ENCODE measurements at regions not wholly inside any gene's neighbourhood (a gene's known extent, or its start where the extent isn't known, plus 50 kb on each side); places are given as distances from the start of the nearest gene placed in this dataset.

GRCh38 chr1:187621951-187622350 lies 793.2 kb downstream of the PLA2G4A start:
- no peak overlapping the region for H2AFZ ChIP-seq (ENCODE audit: low read length)
- H3K9me3 ChIP-seq (ENCODE audit: low read length): no peaks in the 10 kb centered on the region
- no peaks in the 10 kb centered on the region for H3K4me1 ChIP-seq (ENCODE audit: insufficient read depth, low read length, poor library complexity, severe bottlenecking)
- no peaks in the 10 kb centered on the region for H3K9me2 ChIP-seq (ENCODE audit: insufficient read depth, low read length)
- no peak for DNase-seq (ENCODE audit: low spot score)
- POLR2A ChIA-PET: interaction anchor here (1.0 kb wide), 1 partner anchor 351 kb away, joined by 3 read pairs; no protein-coding TSS in a partner anchor
- no peaks in the 10 kb centered on the region for H3K79me2 ChIP-seq (ENCODE audit: insufficient read depth, low read depth, low read length)
- CTCF ChIA-PET (ENCODE audit: unreplicated experiment): no interaction called here
- no peak overlapping the region for H3K4me3 ChIP-seq (ENCODE audit: low read depth, low read length, poor library complexity, severe bottlenecking)
- BruUV-seq (replicated peaks): no TSS peak
- H3K4me2 ChIP-seq (ENCODE audit: low read length): no peak overlapping the region
- no peak overlapping the region for H3K27ac ChIP-seq (ENCODE audit: low read depth, low read length, poor library complexity, severe bottlenecking)
- no peaks in the 10 kb centered on the region for H4K20me1 ChIP-seq (ENCODE audit: insufficient read depth, low read length)
- TF ChIP-seq, protein P1, sequence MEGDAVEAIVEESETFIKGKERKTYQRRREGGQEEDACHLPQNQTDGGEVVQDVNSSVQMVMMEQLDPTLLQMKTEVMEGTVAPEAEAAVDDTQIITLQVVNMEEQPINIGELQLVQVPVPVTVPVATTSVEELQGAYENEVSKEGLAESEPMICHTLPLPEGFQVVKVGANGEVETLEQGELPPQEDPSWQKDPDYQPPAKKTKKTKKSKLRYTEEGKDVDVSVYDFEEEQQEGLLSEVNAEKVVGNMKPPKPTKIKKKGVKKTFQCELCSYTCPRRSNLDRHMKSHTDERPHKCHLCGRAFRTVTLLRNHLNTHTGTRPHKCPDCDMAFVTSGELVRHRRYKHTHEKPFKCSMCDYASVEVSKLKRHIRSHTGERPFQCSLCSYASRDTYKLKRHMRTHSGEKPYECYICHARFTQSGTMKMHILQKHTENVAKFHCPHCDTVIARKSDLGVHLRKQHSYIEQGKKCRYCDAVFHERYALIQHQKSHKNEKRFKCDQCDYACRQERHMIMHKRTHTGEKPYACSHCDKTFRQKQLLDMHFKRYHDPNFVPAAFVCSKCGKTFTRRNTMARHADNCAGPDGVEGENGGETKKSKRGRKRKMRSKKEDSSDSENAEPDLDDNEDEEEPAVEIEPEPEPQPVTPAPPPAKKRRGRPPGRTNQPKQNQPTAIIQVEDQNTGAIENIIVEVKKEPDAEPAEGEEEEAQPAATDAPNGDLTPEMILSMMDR (conservative IDR thresholded peaks at IDR 0.05; ENCODE audit: low read length): no peak
- no peak for TF ChIP-seq EZH2phosphoT487 (IDR thresholded peaks at IDR 0.05; ENCODE audit: borderline replicate concordance, low read depth, low read length)
- H3K36me3 ChIP-seq (ENCODE audit: insufficient read depth, low read length): no peaks in the 10 kb centered on the region
- intact Hi-C loops (cut with micrococcal nuclease; ENCODE audit: unreplicated experiment): no loop called here

- H3K9me2 ChIP-seq (ENCODE audit: insufficient read depth, low read length): no peaks in the 10 kb centered on the region
- BruUV-seq (replicated peaks): no TSS peak
- H4K20me1 ChIP-seq (ENCODE audit: insufficient read depth, low read length): no peaks in the 10 kb centered on the region
- H3K4me2 ChIP-seq (ENCODE audit: low read length): no peak overlapping the region
- TF ChIP-seq, protein P1 (conservative IDR thresholded peaks at IDR 0.05; ENCODE audit: low read length): no peak
- TF ChIP-seq EZH2phosphoT487 (IDR thresholded peaks at IDR 0.05; ENCODE audit: borderline replicate concordance, low read depth, low read length): no peak
- H3K4me1 ChIP-seq (ENCODE audit: insufficient read depth, low read length, poor library complexity, severe bottlenecking): no peaks in the 10 kb centered on the region
- DNase-seq (ENCODE audit: low spot score): no peak
- no peak overlapping the region for H3K27ac ChIP-seq (ENCODE audit: low read depth, low read length, poor library complexity, severe bottlenecking)
- no peak overlapping the region for H2AFZ ChIP-seq (ENCODE audit: low read length)
- POLR2A ChIA-PET: interaction anchor here (0.6 to 1.0 kb wide), 2 partner anchors 351 to 552 kb away, joined by 3 to 5 read pairs; no protein-coding TSS in a partner anchor
- H3K9me3 ChIP-seq (ENCODE audit: low read length): no peaks in the 10 kb centered on the region
- H3K36me3 ChIP-seq (ENCODE audit: insufficient read depth, low read length): no peaks in the 10 kb centered on the region
- CTCF ChIA-PET (ENCODE audit: unreplicated experiment): no interaction called here
- H3K4me3 ChIP-seq (ENCODE audit: low read depth, low read length, poor library complexity, severe bottlenecking): no peak overlapping the region
- intact Hi-C loops (cut with micrococcal nuclease; ENCODE audit: unreplicated experiment): no loop called here
- H3K79me2 ChIP-seq (ENCODE audit: insufficient read depth, low read depth, low read length): no peaks in the 10 kb centered on the region
Observed at GRCh38 chr1:187622545-187622944, 793.8 kb downstream of the PLA2G4A start.

GRCh38 chr1:187624812-187625545 lies 796.2 kb downstream of the PLA2G4A start:
- BruUV-seq (replicated peaks): no TSS peak
- no peak overlapping the region for H3K4me3 ChIP-seq (ENCODE audit: low read depth, low read length, poor library complexity, severe bottlenecking)

More at GRCh38 chr1:187624812-187625545, 796.2 kb downstream of the PLA2G4A start:
- intact Hi-C loops (cut with micrococcal nuclease; ENCODE audit: unreplicated experiment): no loop called here
- CTCF ChIA-PET (ENCODE audit: unreplicated experiment): no interaction called here
- Histone ChIP-seq H3K4me2 (ENCODE audit: low read length) (no peak overlapping the region), H4K20me1 (ENCODE audit: insufficient read depth, low read length) (no peaks in the 10 kb centered on the region), H3K27ac (ENCODE audit: low read depth, low read length, poor library complexity, severe bottlenecking) (no peak overlapping the region), H3K9me3 (ENCODE audit: low read length) (no peaks in the 10 kb centered on the region), H3K4me1 (ENCODE audit: insufficient read depth, low read length, poor library complexity, severe bottlenecking) (no peaks in the 10 kb centered on the region), H3K79me2 (ENCODE audit: insufficient read depth, low read depth, low read length) (no peaks in the 10 kb centered on the region), H3K36me3 (ENCODE audit: insufficient read depth, low read length) (no peaks in the 10 kb centered on the region), H3K9me2 (ENCODE audit: insufficient read depth, low read length) (no peaks in the 10 kb centered on the region), H2AFZ (ENCODE audit: low read length) (no peak overlapping the region)
- no peak for DNase-seq (ENCODE audit: low spot score)
- TF ChIP-seq EZH2phosphoT487 (IDR thresholded peaks at IDR 0.05; ENCODE audit: borderline replicate concordance, low read depth, low read length): no peak
- TF ChIP-seq, protein P1 (conservative IDR thresholded peaks at IDR 0.05; ENCODE audit: low read length): no peak
- POLR2A ChIA-PET: interaction anchor here (1.1 kb wide), 1 partner anchor 15 kb away, joined by 3 read pairs; no protein-coding TSS in a partner anchor

Data from OCI-LY7 (cell line).